ENCODE measurements at regions not wholly inside any gene's neighbourhood (a gene's known extent, or its start where the extent isn't known, plus 50 kb on each side); places are given as distances from the start of the nearest gene placed in this dataset.

- Histone ChIP-seq H3K27me3 (ENCODE audit: control insufficient read depth, extremely low read depth, insufficient read depth, low read length) (no peaks in the 10 kb centered on the region), H3K4me3 (ENCODE audit: control insufficient read depth in 2 of 3, extremely low read depth in 1 of 3, insufficient read depth in 2 of 3, low read depth in 1 of 3, low read length in 3 of 3) (no peak overlapping the region), H3K4me1 (ENCODE audit: control insufficient read depth, extremely low read depth, insufficient read depth, low read length) (no peaks in the 10 kb centered on the region), H4K20me1 (ENCODE audit: control insufficient read depth, extremely low read depth, insufficient read depth, low read length) (no peaks in the 10 kb centered on the region), H2AFZ (ENCODE audit: control insufficient read depth, low read length) (no peak overlapping the region), H3K4me2 (ENCODE audit: control insufficient read depth, extremely low read depth, insufficient read depth, low read depth, low read length) (no peak overlapping the region), H3K27ac (ENCODE audit: control insufficient read depth, insufficient read depth, low read length) (no peak overlapping the region), H3K79me2 (ENCODE audit: control insufficient read depth, insufficient read depth, low read length) (no peaks in the 10 kb centered on the region), H3K36me3 (ENCODE audit: control insufficient read depth in 2 of 2, extremely low read depth in 1 of 2, insufficient read depth in 2 of 2, low read length in 2 of 2) (no peaks in the 10 kb centered on the region), H3K9me3 (ENCODE audit: control insufficient read depth, low read depth, low read length) (no peaks in the 10 kb centered on the region), H3K9me1 (ENCODE audit: control insufficient read depth, extremely low read depth, insufficient read depth, low read length) (no peaks in the 10 kb centered on the region), H3K9ac (ENCODE audit: control insufficient read depth, extremely low read depth, insufficient read depth, low read length) (no peak overlapping the region)
- TF ChIP-seq CTCF (optimal IDR thresholded peaks at IDR 0.05 in 1 of 3, IDR thresholded peaks at IDR 0.05 in 1 of 3, conservative IDR thresholded peaks at IDR 0.05 in 1 of 3; ENCODE audit: extremely low read depth in 1 of 3, insufficient read depth in 2 of 3, low read length in 3 of 3) (no peak), EZH2 (IDR thresholded peaks at IDR 0.05; ENCODE audit: low read length) (no peak)
- no peak for FAIRE-seq
- DNase-seq (ENCODE audit: low read depth, low spot score): no peak
- dilution Hi-C loops (cut with MboI; ENCODE audit: extremely low pct_ligation_motif_present, low sequenced_read_pairs): no loop called here
Observed at GRCh38 chr14:94953541-94954260, 183.8 kb upstream of the GSC start.

GRCh38 chr14:94952097-94952496, 182.2 kb upstream of the GSC start:
- Histone ChIP-seq H3K9ac (ENCODE audit: control insufficient read depth, extremely low read depth, insufficient read depth, low read length) (no peak overlapping the region), H4K20me1 (ENCODE audit: control insufficient read depth, extremely low read depth, insufficient read depth, low read length) (no peaks in the 10 kb centered on the region), H3K4me1 (ENCODE audit: control insufficient read depth, extremely low read depth, insufficient read depth, low read length) (no peaks in the 10 kb centered on the region), H3K9me1 (ENCODE audit: control insufficient read depth, extremely low read depth, insufficient read depth, low read length) (no peaks in the 10 kb centered on the region), H3K36me3 (ENCODE audit: control insufficient read depth in 2 of 2, extremely low read depth in 1 of 2, insufficient read depth in 2 of 2, low read length in 2 of 2) (no peaks in the 10 kb centered on the region), H2AFZ (ENCODE audit: control insufficient read depth, low read length) (no peak overlapping the region), H3K27me3 (ENCODE audit: control insufficient read depth, extremely low read depth, insufficient read depth, low read length) (no peaks in the 10 kb centered on the region), H3K79me2 (ENCODE audit: control insufficient read depth, insufficient read depth, low read length) (no peaks in the 10 kb centered on the region), H3K4me3 (ENCODE audit: control insufficient read depth in 2 of 3, extremely low read depth in 1 of 3, insufficient read depth in 2 of 3, low read depth in 1 of 3, low read length in 3 of 3) (no peak overlapping the region), H3K4me2 (ENCODE audit: control insufficient read depth, extremely low read depth, insufficient read depth, low read depth, low read length) (no peak overlapping the region), H3K9me3 (ENCODE audit: control insufficient read depth, low read depth, low read length) (no peaks in the 10 kb centered on the region), H3K27ac (ENCODE audit: control insufficient read depth, insufficient read depth, low read length) (no peak overlapping the region)
- dilution Hi-C loops (cut with MboI; ENCODE audit: extremely low pct_ligation_motif_present, low sequenced_read_pairs): no loop called here
- DNase-seq (ENCODE audit: low read depth, low spot score): no peak
- TF ChIP-seq EZH2 (IDR thresholded peaks at IDR 0.05; ENCODE audit: low read length) (no peak), CTCF (optimal IDR thresholded peaks at IDR 0.05 in 1 of 3, IDR thresholded peaks at IDR 0.05 in 1 of 3, conservative IDR thresholded peaks at IDR 0.05 in 1 of 3; ENCODE audit: extremely low read depth in 1 of 3, insufficient read depth in 2 of 3, low read length in 3 of 3) (no peak)
- FAIRE-seq: no peak

Data from keratinocyte (primary cell).